Activated CD4-positive, alpha-beta T cell treated with anti-CD3 and anti-CD28 coated beads, Interleukin-2, Interleukin-4, amounts not matched to agents 100 ng/mL and 50 ng/mL, durations not matched to agents 16 hours and 8 hours (primary cell): ENCODE measurements at regions not wholly inside any gene's neighbourhood (a gene's known extent, or its start where the extent isn't known, plus 50 kb on each side); places are given as distances from the start of the nearest gene placed in this dataset.

Experiments
- DNase-seq: peaks from one replicate; pipeline ENCODE4 v3.0.0-alpha.2; 2020; ENCODE audit warnings: low spot score

- DNase-seq, result no peak
These were observed 1351.7 kb upstream of the FAM98A start for GRCh38 chr2:34950797-34951196.

- DNase-seq, result no peak
These were observed 1350.2 kb upstream of the FAM98A start for GRCh38 chr2:34949316-34949715.

GRCh38 chr2:34936089-34936488, 1337.0 kb upstream of the FAM98A start:
- DNase-seq, result no peak

GRCh38 chr2:34912084-34912483, 1313.0 kb upstream of the FAM98A start:
- DNase-seq, result no peak

GRCh38 chr2:34909992-34910705, 1311.0 kb upstream of the FAM98A start:
- DNase-seq, result no peak

GRCh38 chr2:34907812-34908211, 1308.7 kb upstream of the FAM98A start:
- DNase-seq, result no peak

- DNase-seq, result no peak
These were observed 1302.6 kb upstream of the FAM98A start for GRCh38 chr2:34901739-34902138.

GRCh38 chr2:34899079-34899478, 1300.0 kb upstream of the FAM98A start:
- no peak for DNase-seq

GRCh38 chr2:34892766-34893165, 1293.7 kb upstream of the FAM98A start:
- DNase-seq, result no peak

GRCh38 chr2:34892256-34892655, 1293.2 kb upstream of the FAM98A start:
- no peak for DNase-seq

- no peak for DNase-seq
These were observed 1276.1 kb upstream of the FAM98A start for GRCh38 chr2:34875091-34875745.

- no peak for DNase-seq
These were observed 1254.5 kb upstream of the FAM98A start for GRCh38 chr2:34853646-34854045.

- no peak for DNase-seq
These were observed 1252.7 kb upstream of the FAM98A start for GRCh38 chr2:34851804-34852203.

GRCh38 chr2:34849827-34850226, 1250.7 kb upstream of the FAM98A start:
- no peak for DNase-seq

GRCh38 chr2:34848691-34849090, 1249.6 kb upstream of the FAM98A start:
- no peak for DNase-seq

- DNase-seq, result no peak
These were observed 1249.0 kb upstream of the FAM98A start for GRCh38 chr2:34848132-34848531.

- no peak for DNase-seq
These were observed 1245.5 kb upstream of the FAM98A start for GRCh38 chr2:34844629-34845028.

GRCh38 chr2:34838408-34838807, 1239.3 kb upstream of the FAM98A start:
- DNase-seq, result no peak

- no peak for DNase-seq
These were observed 1237.3 kb upstream of the FAM98A start for GRCh38 chr2:34836361-34836760.

GRCh38 chr2:34831096-34831495, 1232.0 kb upstream of the FAM98A start:
- DNase-seq, result no peak

- DNase-seq, result no peak
These were observed 1229.4 kb upstream of the FAM98A start for GRCh38 chr2:34828481-34828880.

GRCh38 chr2:34827398-34827797, 1228.3 kb upstream of the FAM98A start:
- no peak for DNase-seq

- DNase-seq, result no peak
These were observed 1226.6 kb upstream of the FAM98A start for GRCh38 chr2:34825686-34826085.

GRCh38 chr2:34822616-34823015, 1223.5 kb upstream of the FAM98A start:
- no peak for DNase-seq
